ENCODE measurements at regions not wholly inside any gene's neighbourhood (a gene's known extent, or its start where the extent isn't known, plus 50 kb on each side); places are given as distances from the start of the nearest gene placed in this dataset.

- ChIA-PET SMC1A (ENCODE audit: uncharacterized antibody, unreplicated experiment) (interaction anchor here (0.8 to 1.2 kb wide), 2 partner anchors 12 to 21 kb away, joined by 3 read pairs; no protein-coding TSS in a partner anchor), POLR2A (no interaction called here), CTCF (no interaction called here), RAD21 (ENCODE audit: unreplicated experiment) (no interaction called here)
- in situ Hi-C loops (cut with MboI) = no loop called here
- no peak overlapping the region for H3K9ac ChIP-seq (ENCODE audit: control insufficient read depth, insufficient read depth, low read length)
- no peak overlapping the region for H2AFZ ChIP-seq (ENCODE audit: control insufficient read depth, low read depth, low read length)
- ATAC-seq (no peak), DNase-seq (ENCODE audit: low read depth, low spot score) (no peak), FAIRE-seq (no peak)
- H3K4me3 ChIP-seq = no peak overlapping the region
- H3K36me3 ChIP-seq (ENCODE audit: control insufficient read depth in 2 of 2, insufficient read depth in 2 of 2, low read length in 1 of 2) = no peaks in the 10 kb centered on the region
- no peaks in the 10 kb centered on the region for H4K20me1 ChIP-seq (ENCODE audit: control insufficient read depth, insufficient read depth)
- BruUV-seq (replicated peaks) = no TSS peak
- H3K27ac ChIP-seq (ENCODE audit: control insufficient read depth, insufficient read depth) = no peak overlapping the region
- no peaks in the 10 kb centered on the region for H3K4me1 ChIP-seq (ENCODE audit: control insufficient read depth, insufficient read depth, low read length)
- H3K9me3 ChIP-seq (replicated peaks; ENCODE audit: control insufficient read depth, insufficient read depth, low read length) = no peaks in the 10 kb centered on the region
- H3K79me2 ChIP-seq (ENCODE audit: control insufficient read depth, insufficient read depth, low read length) = no peaks in the 10 kb centered on the region
- 46% methylated on average over 2 of the region's 2 CpGs for WGBS (ENCODE audit: insufficient coverage, insufficient replicate concordance, low lambda C conversion rate, missing lambda C conversion rate)
- no peak overlapping the region for H3K4me2 ChIP-seq (ENCODE audit: control insufficient read depth, insufficient read depth)
- H3K27me3 ChIP-seq (replicated peaks in 1 of 2; ENCODE audit: control insufficient read depth in 2 of 2, insufficient read depth in 2 of 2, low read length in 1 of 2) = no peaks in the 10 kb centered on the region; a peak in 2 of 4 replicates
- intact Hi-C loops (cut with micrococcal nuclease; ENCODE audit: unreplicated experiment) = no loop called here
- TF ChIP-seq, protein P1, sequence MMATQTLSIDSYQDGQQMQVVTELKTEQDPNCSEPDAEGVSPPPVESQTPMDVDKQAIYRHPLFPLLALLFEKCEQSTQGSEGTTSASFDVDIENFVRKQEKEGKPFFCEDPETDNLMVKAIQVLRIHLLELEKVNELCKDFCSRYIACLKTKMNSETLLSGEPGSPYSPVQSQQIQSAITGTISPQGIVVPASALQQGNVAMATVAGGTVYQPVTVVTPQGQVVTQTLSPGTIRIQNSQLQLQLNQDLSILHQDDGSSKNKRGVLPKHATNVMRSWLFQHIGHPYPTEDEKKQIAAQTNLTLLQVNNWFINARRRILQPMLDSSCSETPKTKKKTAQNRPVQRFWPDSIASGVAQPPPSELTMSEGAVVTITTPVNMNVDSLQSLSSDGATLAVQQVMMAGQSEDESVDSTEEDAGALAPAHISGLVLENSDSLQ (IDR thresholded peaks at IDR 0.05) = no peak
- TF ChIP-seq NR2C1 (IDR thresholded peaks at IDR 0.05) (no peak), YBX1 (IDR thresholded peaks at IDR 0.05) (no peak), POU2F2 (IDR thresholded peaks at IDR 0.05; ENCODE audit: borderline replicate concordance, low read depth, low read length) (no peak), POLR2AphosphoS2 (IDR thresholded peaks at IDR 0.05; ENCODE audit: low read depth, low read length) (no peak), NR2C2 (IDR thresholded peaks at IDR 0.05; ENCODE audit: borderline replicate concordance, control insufficient read depth, insufficient read length, low read depth) (no peak), HDGF (IDR thresholded peaks at IDR 0.05) (no peak), YY1 (IDR thresholded peaks at IDR 0.05; ENCODE audit: low read depth, low read length) (no peak), TAF1 (IDR thresholded peaks at IDR 0.05; ENCODE audit: borderline replicate concordance, low read depth, low read length) (no peak), ZNF217 (IDR thresholded peaks at IDR 0.05) (no peak), ZNF622 (IDR thresholded peaks at IDR 0.05) (no peak), PRDM15 (CRISPR knock-in tag; IDR thresholded peaks at IDR 0.05) (no peak), USF1 (IDR thresholded peaks at IDR 0.05; ENCODE audit: borderline replicate concordance, extremely low read length, insufficient read depth, low read depth, low read length) (no peak), MEF2B (IDR thresholded peaks at IDR 0.05; ENCODE audit: partially characterized antibody, poor library complexity, severe bottlenecking) (no peak), NFXL1 (IDR thresholded peaks at IDR 0.05; ENCODE audit: borderline replicate concordance) (no peak), BRCA1 (IDR thresholded peaks at IDR 0.05; ENCODE audit: low read depth, low read length) (no peak)
- TF ChIP-seq, protein P2, sequence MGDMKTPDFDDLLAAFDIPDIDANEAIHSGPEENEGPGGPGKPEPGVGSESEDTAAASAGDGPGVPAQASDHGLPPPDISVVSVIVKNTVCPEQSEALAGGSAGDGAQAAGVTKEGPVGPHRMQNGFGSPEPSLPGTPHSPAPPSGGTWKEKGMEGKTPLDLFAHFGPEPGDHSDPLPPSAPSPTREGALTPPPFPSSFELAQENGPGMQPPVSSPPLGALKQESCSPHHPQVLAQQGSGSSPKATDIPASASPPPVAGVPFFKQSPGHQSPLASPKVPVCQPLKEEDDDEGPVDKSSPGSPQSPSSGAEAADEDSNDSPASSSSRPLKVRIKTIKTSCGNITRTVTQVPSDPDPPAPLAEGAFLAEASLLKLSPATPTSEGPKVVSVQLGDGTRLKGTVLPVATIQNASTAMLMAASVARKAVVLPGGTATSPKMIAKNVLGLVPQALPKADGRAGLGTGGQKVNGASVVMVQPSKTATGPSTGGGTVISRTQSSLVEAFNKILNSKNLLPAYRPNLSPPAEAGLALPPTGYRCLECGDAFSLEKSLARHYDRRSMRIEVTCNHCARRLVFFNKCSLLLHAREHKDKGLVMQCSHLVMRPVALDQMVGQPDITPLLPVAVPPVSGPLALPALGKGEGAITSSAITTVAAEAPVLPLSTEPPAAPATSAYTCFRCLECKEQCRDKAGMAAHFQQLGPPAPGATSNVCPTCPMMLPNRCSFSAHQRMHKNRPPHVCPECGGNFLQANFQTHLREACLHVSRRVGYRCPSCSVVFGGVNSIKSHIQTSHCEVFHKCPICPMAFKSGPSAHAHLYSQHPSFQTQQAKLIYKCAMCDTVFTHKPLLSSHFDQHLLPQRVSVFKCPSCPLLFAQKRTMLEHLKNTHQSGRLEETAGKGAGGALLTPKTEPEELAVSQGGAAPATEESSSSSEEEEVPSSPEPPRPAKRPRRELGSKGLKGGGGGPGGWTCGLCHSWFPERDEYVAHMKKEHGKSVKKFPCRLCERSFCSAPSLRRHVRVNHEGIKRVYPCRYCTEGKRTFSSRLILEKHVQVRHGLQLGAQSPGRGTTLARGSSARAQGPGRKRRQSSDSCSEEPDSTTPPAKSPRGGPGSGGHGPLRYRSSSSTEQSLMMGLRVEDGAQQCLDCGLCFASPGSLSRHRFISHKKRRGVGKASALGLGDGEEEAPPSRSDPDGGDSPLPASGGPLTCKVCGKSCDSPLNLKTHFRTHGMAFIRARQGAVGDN (IDR thresholded peaks at IDR 0.05) = no peak
Measured at GRCh38 chr13:33348366-33348765, 62.8 kb upstream of the STARD13 start.

All from GM12878 (cell line).